WTC11 (cell line): ENCODE measurements at regions not wholly inside any gene's neighbourhood (a gene's known extent, or its start where the extent isn't known, plus 50 kb on each side); places are given as distances from the start of the nearest gene placed in this dataset.

Experiments
- ATAC-seq: fragments of 200-7000 bp; cut with Tn5 transposase; 2 replicates; pipeline ENCODE4 v1.10.0; 2021; ENCODE audit warnings: mild to moderate bottlenecking, moderate library complexity
- CTCF ChIA-PET: fragments of 300-600 bp; sonication (Branson Sonifier 250); formaldehyde crosslinking; loops from one replicate; lab custom pipeline; 2021; ENCODE audit warnings: antibody characterized with exemption; lab: Charles Lee
- POLR2A ChIA-PET: fragments of 350-600 bp; sonication (Branson Sonifier 250); formaldehyde crosslinking; loops from one replicate; lab custom pipeline; 2021; ENCODE audit warnings: antibody characterized with exemption; lab: Charles Lee
- DNase-seq: peaks from one replicate; pipeline ENCODE4 v3.0.0; 2021; ENCODE audit warnings: low spot score
- H3K27ac Mint-ChIP-seq: 2 replicates; pipeline ENCODE4 v1.8.0; 2021; ENCODE audit warnings: mixed read lengths
- H3K27me3 Mint-ChIP-seq: 2 replicates; pipeline ENCODE4 v1.8.0; 2021; ENCODE audit warnings: low read depth, mild to moderate bottlenecking, moderate library complexity, mixed read lengths
- H3K36me3 Mint-ChIP-seq: 2 replicates; pipeline ENCODE4 v1.8.0; 2021; ENCODE audit warnings: mixed read lengths
- H3K4me1 Mint-ChIP-seq: 2 replicates; pipeline ENCODE4 v1.8.0; 2022; ENCODE audit warnings: mixed read lengths
- H3K4me3 Mint-ChIP-seq: 2 replicates; pipeline ENCODE4 v1.8.0; 2021; ENCODE audit warnings: mild to moderate bottlenecking, moderate library complexity, mixed read lengths
- H3K9me3 Mint-ChIP-seq: 2 replicates; pipeline ENCODE4 v1.8.0; 2021; ENCODE audit warnings: mixed read lengths
- ATF1 ChIP-seq: sonication (generic); formaldehyde crosslinking; IDR thresholded peaks from 2 replicates; pipeline ENCODE4 v1.8.1; 2023; ENCODE audit warnings: mild to moderate bottlenecking, moderate library complexity, missing genetic modification reagents
- CREM ChIP-seq: sonication (generic); formaldehyde crosslinking; IDR thresholded peaks from 2 replicates; pipeline ENCODE4 v1.8.1; 2022; ENCODE audit warnings: mild to moderate bottlenecking, missing genetic modification reagents, moderate library complexity
- ERG ChIP-seq: fragments of 250-450 bp; sonication (Bioruptor Pico); IDR thresholded peaks from 2 replicates; pipeline ENCODE4 v1.8.0; 2021; ENCODE audit warnings: mild to moderate bottlenecking
- MLX ChIP-seq: sonication (generic); formaldehyde crosslinking; IDR thresholded peaks from 2 replicates; pipeline ENCODE4 v1.8.1; 2023; ENCODE audit warnings: mild to moderate bottlenecking, missing genetic modification reagents, moderate library complexity
- MXD4 ChIP-seq: fragments of 250-450 bp; sonication (Bioruptor Pico); IDR thresholded peaks from 2 replicates; pipeline ENCODE4 v1.8.0; 2021; ENCODE audit warnings: mild to moderate bottlenecking, moderate library complexity, borderline replicate concordance
- RELA ChIP-seq: sonication (generic); formaldehyde crosslinking; IDR thresholded peaks from 2 replicates; pipeline ENCODE4 v1.8.1; 2022; ENCODE audit warnings: missing genetic modification reagents, mild to moderate bottlenecking, borderline replicate concordance
- SMAD4 ChIP-seq: sonication (generic); formaldehyde crosslinking; IDR thresholded peaks from 2 replicates; pipeline ENCODE4 v1.8.0; 2022; ENCODE audit warnings: mild to moderate bottlenecking, missing genetic modification reagents
- SOX15 ChIP-seq: fragments of 250-450 bp; sonication (Bioruptor Pico); IDR thresholded peaks from 2 replicates; pipeline ENCODE4 v1.9.0; 2021; ENCODE audit warnings: mild to moderate bottlenecking
- TEAD1 ChIP-seq: sonication (generic); formaldehyde crosslinking; IDR thresholded peaks from 2 replicates; pipeline ENCODE4 v1.8.0; 2022; ENCODE audit warnings: mild to moderate bottlenecking, missing genetic modification reagents
- ZNF219 ChIP-seq: sonication (generic); formaldehyde crosslinking; IDR thresholded peaks from 2 replicates; pipeline ENCODE4 v1.8.0; 2023; ENCODE audit warnings: missing genetic modification reagents, mild to moderate bottlenecking, borderline replicate concordance
- ZNF232 ChIP-seq: sonication (generic); formaldehyde crosslinking; IDR thresholded peaks from 2 replicates; pipeline ENCODE4 v1.8.0; 2022; ENCODE audit warnings: mild to moderate bottlenecking, missing genetic modification reagents
- ZNF281 ChIP-seq: sonication (generic); formaldehyde crosslinking; IDR thresholded peaks from 2 replicates; pipeline ENCODE4 v1.8.0; 2023; ENCODE audit warnings: mild to moderate bottlenecking, missing genetic modification reagents
- ZNF317 ChIP-seq: sonication (generic); formaldehyde crosslinking; IDR thresholded peaks from 2 replicates; pipeline ENCODE4 v1.8.1; 2023; ENCODE audit warnings: low read depth, mild to moderate bottlenecking, moderate library complexity, missing genetic modification reagents, borderline replicate concordance
- TF ChIP-seq, protein P1 (sequence below): sonication (generic); formaldehyde crosslinking; IDR thresholded peaks from 2 replicates; pipeline ENCODE4 v1.8.0; 2023; ENCODE audit warnings: missing genetic modification reagents, mild to moderate bottlenecking, borderline replicate concordance
- TF ChIP-seq, protein P2 (sequence below): fragments of 250-450 bp; sonication (Bioruptor Pico); IDR thresholded peaks from 2 replicates; pipeline ENCODE4 v1.9.0; 2021; ENCODE audit warnings: moderate library complexity, mild to moderate bottlenecking, inconsistent platforms, borderline replicate concordance
- TF ChIP-seq, protein P3 (sequence below): sonication (generic); formaldehyde crosslinking; IDR thresholded peaks from 2 replicates; pipeline ENCODE4 v1.8.0; 2022; ENCODE audit warnings: mild to moderate bottlenecking, missing genetic modification reagents
- TF ChIP-seq, protein P4 (sequence below): sonication (generic); formaldehyde crosslinking; IDR thresholded peaks from 2 replicates; pipeline ENCODE4 v1.8.1; 2023; ENCODE audit warnings: mild to moderate bottlenecking, missing genetic modification reagents
- TF ChIP-seq, protein P5 (sequence below): sonication (generic); formaldehyde crosslinking; IDR thresholded peaks from 2 replicates; pipeline ENCODE4 v1.8.1; 2022; ENCODE audit warnings: low read depth, missing genetic modification reagents, borderline replicate concordance

DNA sequence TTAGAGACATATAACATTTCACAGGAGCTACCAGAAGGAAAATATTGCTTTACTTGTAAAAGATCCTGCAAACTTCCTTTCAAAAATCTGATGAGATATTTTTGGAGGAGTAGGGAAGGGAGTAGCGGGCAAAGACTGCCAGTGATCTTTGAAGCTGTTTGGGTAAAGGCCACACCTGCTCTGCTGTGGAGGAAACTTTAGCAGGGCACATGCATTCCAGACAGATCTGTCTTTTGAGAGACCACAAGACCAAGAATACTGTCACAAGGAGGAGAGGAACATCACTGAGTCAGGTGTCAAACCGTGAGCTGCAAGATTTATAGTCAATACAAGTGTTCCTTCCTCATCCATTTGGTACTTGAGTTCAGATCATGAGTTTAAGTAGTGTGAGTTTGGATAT lies 654.4 kb downstream of the DNAJB9 start:
- POLR2A ChIA-PET = no interaction called here
- no peak overlapping the region for H3K27ac Mint-ChIP-seq
- 0 out of 2 replicates have a peak, but pooled peaks cover under 1% of the 10 kb centered on the region for H3K36me3 Mint-ChIP-seq
- TF ChIP-seq ATF1 (CRISPR knock-in tag) (no peak), TEAD1 (no peak), MLX (no peak), SMAD4 (CRISPR knock-in tag) (no peak), MXD4 (no peak), ERG (CRISPR knock-in tag) (no peak), ZNF317 (no peak), ZNF232 (CRISPR knock-in tag) (no peak), ZNF219 (CRISPR knock-in tag) (no peak), RELA (CRISPR knock-in tag) (no peak), SOX15 (CRISPR knock-in tag) (no peak), ZNF281 (CRISPR knock-in tag) (no peak), CREM (CRISPR knock-in tag) (no peak)
- TF ChIP-seq, protein P1, sequence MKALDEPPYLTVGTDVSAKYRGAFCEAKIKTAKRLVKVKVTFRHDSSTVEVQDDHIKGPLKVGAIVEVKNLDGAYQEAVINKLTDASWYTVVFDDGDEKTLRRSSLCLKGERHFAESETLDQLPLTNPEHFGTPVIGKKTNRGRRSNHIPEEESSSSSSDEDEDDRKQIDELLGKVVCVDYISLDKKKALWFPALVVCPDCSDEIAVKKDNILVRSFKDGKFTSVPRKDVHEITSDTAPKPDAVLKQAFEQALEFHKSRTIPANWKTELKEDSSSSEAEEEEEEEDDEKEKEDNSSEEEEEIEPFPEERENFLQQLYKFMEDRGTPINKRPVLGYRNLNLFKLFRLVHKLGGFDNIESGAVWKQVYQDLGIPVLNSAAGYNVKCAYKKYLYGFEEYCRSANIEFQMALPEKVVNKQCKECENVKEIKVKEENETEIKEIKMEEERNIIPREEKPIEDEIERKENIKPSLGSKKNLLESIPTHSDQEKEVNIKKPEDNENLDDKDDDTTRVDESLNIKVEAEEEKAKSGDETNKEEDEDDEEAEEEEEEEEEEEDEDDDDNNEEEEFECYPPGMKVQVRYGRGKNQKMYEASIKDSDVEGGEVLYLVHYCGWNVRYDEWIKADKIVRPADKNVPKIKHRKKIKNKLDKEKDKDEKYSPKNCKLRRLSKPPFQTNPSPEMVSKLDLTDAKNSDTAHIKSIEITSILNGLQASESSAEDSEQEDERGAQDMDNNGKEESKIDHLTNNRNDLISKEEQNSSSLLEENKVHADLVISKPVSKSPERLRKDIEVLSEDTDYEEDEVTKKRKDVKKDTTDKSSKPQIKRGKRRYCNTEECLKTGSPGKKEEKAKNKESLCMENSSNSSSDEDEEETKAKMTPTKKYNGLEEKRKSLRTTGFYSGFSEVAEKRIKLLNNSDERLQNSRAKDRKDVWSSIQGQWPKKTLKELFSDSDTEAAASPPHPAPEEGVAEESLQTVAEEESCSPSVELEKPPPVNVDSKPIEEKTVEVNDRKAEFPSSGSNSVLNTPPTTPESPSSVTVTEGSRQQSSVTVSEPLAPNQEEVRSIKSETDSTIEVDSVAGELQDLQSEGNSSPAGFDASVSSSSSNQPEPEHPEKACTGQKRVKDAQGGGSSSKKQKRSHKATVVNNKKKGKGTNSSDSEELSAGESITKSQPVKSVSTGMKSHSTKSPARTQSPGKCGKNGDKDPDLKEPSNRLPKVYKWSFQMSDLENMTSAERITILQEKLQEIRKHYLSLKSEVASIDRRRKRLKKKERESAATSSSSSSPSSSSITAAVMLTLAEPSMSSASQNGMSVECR (CRISPR knock-in tag) = no peak
- TF ChIP-seq, protein P2, sequence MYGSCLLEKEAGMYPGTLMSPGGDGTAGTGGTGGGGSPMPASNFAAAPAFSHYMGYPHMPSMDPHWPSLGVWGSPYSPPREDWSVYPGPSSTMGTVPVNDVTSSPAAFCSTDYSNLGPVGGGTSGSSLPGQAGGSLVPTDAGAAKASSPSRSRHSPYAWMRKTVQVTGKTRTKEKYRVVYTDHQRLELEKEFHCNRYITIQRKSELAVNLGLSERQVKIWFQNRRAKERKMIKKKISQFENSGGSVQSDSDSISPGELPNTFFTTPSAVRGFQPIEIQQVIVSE (CRISPR knock-in tag) = no peak
- TF ChIP-seq, protein P3, sequence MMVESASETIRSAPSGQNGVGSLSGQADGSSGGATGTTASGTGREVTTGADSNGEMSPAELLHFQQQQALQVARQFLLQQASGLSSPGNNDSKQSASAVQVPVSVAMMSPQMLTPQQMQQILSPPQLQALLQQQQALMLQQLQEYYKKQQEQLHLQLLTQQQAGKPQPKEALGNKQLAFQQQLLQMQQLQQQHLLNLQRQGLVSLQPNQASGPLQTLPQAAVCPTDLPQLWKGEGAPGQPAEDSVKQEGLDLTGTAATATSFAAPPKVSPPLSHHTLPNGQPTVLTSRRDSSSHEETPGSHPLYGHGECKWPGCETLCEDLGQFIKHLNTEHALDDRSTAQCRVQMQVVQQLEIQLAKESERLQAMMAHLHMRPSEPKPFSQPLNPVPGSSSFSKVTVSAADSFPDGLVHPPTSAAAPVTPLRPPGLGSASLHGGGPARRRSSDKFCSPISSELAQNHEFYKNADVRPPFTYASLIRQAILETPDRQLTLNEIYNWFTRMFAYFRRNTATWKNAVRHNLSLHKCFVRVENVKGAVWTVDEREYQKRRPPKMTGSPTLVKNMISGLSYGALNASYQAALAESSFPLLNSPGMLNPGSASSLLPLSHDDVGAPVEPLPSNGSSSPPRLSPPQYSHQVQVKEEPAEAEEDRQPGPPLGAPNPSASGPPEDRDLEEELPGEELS (CRISPR knock-in tag) = no peak
- TF ChIP-seq, protein P4, sequence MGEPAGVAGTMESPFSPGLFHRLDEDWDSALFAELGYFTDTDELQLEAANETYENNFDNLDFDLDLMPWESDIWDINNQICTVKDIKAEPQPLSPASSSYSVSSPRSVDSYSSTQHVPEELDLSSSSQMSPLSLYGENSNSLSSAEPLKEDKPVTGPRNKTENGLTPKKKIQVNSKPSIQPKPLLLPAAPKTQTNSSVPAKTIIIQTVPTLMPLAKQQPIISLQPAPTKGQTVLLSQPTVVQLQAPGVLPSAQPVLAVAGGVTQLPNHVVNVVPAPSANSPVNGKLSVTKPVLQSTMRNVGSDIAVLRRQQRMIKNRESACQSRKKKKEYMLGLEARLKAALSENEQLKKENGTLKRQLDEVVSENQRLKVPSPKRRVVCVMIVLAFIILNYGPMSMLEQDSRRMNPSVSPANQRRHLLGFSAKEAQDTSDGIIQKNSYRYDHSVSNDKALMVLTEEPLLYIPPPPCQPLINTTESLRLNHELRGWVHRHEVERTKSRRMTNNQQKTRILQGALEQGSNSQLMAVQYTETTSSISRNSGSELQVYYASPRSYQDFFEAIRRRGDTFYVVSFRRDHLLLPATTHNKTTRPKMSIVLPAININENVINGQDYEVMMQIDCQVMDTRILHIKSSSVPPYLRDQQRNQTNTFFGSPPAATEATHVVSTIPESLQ (CRISPR knock-in tag) = no peak
- TF ChIP-seq, protein P5, sequence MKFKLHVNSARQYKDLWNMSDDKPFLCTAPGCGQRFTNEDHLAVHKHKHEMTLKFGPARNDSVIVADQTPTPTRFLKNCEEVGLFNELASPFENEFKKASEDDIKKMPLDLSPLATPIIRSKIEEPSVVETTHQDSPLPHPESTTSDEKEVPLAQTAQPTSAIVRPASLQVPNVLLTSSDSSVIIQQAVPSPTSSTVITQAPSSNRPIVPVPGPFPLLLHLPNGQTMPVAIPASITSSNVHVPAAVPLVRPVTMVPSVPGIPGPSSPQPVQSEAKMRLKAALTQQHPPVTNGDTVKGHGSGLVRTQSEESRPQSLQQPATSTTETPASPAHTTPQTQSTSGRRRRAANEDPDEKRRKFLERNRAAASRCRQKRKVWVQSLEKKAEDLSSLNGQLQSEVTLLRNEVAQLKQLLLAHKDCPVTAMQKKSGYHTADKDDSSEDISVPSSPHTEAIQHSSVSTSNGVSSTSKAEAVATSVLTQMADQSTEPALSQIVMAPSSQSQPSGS (CRISPR knock-in tag) = no peak
- TF ChIP-seq, all 79 proteins: peak for 0
- ATAC-seq (peak; percentile 53), DNase-seq (no peak)
- Mint-ChIP-seq H3K4me3 (no peak overlapping the region), H3K27me3 (no peaks in the 10 kb centered on the region), H3K9me3 (peaks cover 5% of the 10 kb centered on the region), H3K4me1 (peaks cover 11% of the 10 kb centered on the region)
- CTCF ChIA-PET = no interaction called here
